ENCODE measurements at regions not wholly inside any gene's neighbourhood (a gene's known extent, or its start where the extent isn't known, plus 50 kb on each side); places are given as distances from the start of the nearest gene placed in this dataset.

- no peak for TF ChIP-seq EZH2 (IDR thresholded peaks at IDR 0.05; ENCODE audit: borderline replicate concordance, low read length)
- TF ChIP-seq, protein P1, sequence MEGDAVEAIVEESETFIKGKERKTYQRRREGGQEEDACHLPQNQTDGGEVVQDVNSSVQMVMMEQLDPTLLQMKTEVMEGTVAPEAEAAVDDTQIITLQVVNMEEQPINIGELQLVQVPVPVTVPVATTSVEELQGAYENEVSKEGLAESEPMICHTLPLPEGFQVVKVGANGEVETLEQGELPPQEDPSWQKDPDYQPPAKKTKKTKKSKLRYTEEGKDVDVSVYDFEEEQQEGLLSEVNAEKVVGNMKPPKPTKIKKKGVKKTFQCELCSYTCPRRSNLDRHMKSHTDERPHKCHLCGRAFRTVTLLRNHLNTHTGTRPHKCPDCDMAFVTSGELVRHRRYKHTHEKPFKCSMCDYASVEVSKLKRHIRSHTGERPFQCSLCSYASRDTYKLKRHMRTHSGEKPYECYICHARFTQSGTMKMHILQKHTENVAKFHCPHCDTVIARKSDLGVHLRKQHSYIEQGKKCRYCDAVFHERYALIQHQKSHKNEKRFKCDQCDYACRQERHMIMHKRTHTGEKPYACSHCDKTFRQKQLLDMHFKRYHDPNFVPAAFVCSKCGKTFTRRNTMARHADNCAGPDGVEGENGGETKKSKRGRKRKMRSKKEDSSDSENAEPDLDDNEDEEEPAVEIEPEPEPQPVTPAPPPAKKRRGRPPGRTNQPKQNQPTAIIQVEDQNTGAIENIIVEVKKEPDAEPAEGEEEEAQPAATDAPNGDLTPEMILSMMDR (IDR thresholded peaks at IDR 0.05; ENCODE audit: low read length): no peak
These were observed 1475.5 kb downstream of the PCDH18 start for GRCh38 chr4:136056748-136057147.

Data from OCI-LY1 (cell line).